ENCODE measurements at regions not wholly inside any gene's neighbourhood (a gene's known extent, or its start where the extent isn't known, plus 50 kb on each side); places are given as distances from the start of the nearest gene placed in this dataset.

GRCh38 chr22:27028093-27028492, 370.7 kb downstream of the MIAT start:
- TF ChIP-seq ZNF8 (CRISPR knock-in tag; IDR thresholded peaks at IDR 0.05) (no peak), TOX (CRISPR knock-in tag; IDR thresholded peaks at IDR 0.05; ENCODE audit: borderline replicate concordance) (no peak), ZC3H10 (CRISPR knock-in tag; IDR thresholded peaks at IDR 0.05) (no peak), SNAI2 (CRISPR knock-in tag; IDR thresholded peaks at IDR 0.05) (no peak)
